Transverse colon (tissue), 3 donors: ENCODE measurements at regions not wholly inside any gene's neighbourhood (a gene's known extent, or its start where the extent isn't known, plus 50 kb on each side); places are given as distances from the start of the nearest gene placed in this dataset.

Source experiments
- CTCF ChIP-seq, 5 experiments: fragments of 200-600 bp in 3 of 5; fragments of 450-650 bp in 2 of 5; sonication (generic) in 3 of 5; IDR thresholded peaks; 1 replicate in 2 of 5; 2 replicates in 3 of 5; pipeline ENCODE4 v1.5.1; 2016 to 2017; ENCODE audit warnings: antibody characterized with exemption in 5 of 5, inconsistent platforms in 3 of 5, mild to moderate bottlenecking in 2 of 5, moderate library complexity in 1 of 5
- POLR2A ChIP-seq: fragments of 450-650 bp; IDR thresholded peaks from one replicate; pipeline ENCODE4 v1.6.1; 2016; ENCODE audit warnings: antibody characterized with exemption, mild to moderate bottlenecking, moderate library complexity

- TF ChIP-seq CTCF (IDR thresholded peaks at IDR 0.05) (no peak), POLR2A (no peak)
Measured at GRCh38 chr18:70442933-70443332, 154.1 kb downstream of the SOCS6 start.
